ENCODE measurements at regions not wholly inside any gene's neighbourhood (a gene's known extent, or its start where the extent isn't known, plus 50 kb on each side); places are given as distances from the start of the nearest gene placed in this dataset.

- peak; percentile 55 for DNase-seq (ENCODE audit: low read depth)
- TF ChIP-seq CTCF (IDR thresholded peaks at IDR 0.05; ENCODE audit: control insufficient read depth, extremely low read depth, insufficient read depth): peak; percentile 33
- no peak overlapping the region for H3K4me3 ChIP-seq (ENCODE audit: low read depth, low read length)
Observed at GRCh38 chr14:71403656-71404055, 496.4 kb downstream of the PCNX1 start.

- no peak for TF ChIP-seq CTCF (IDR thresholded peaks at IDR 0.05; ENCODE audit: control insufficient read depth, extremely low read depth, insufficient read depth)
- DNase-seq (ENCODE audit: low read depth): no peak
- no peak overlapping the region for H3K4me3 ChIP-seq (ENCODE audit: low read depth, low read length)
Observed at GRCh38 chr14:71405676-71406075, 498.4 kb downstream of the PCNX1 start.

GRCh38 chr14:71408362-71409030 is 501.2 kb downstream of the PCNX1 start:
- TF ChIP-seq CTCF (IDR thresholded peaks at IDR 0.05; ENCODE audit: control insufficient read depth, extremely low read depth, insufficient read depth): no peak
- no peak overlapping the region for H3K4me3 ChIP-seq (ENCODE audit: low read depth, low read length)
- DNase-seq (ENCODE audit: low read depth): no peak

- H3K4me3 ChIP-seq (ENCODE audit: low read depth, low read length): no peak overlapping the region
- no peak for TF ChIP-seq CTCF (IDR thresholded peaks at IDR 0.05; ENCODE audit: control insufficient read depth, extremely low read depth, insufficient read depth)
- no peak for DNase-seq (ENCODE audit: low read depth)
Observed at GRCh38 chr14:71410578-71411284, 503.5 kb downstream of the PCNX1 start.

GRCh38 chr14:71411285-71411595 is 504.0 kb downstream of the PCNX1 start:
- TF ChIP-seq CTCF (IDR thresholded peaks at IDR 0.05; ENCODE audit: control insufficient read depth, extremely low read depth, insufficient read depth): no peak

GRCh38 chr14:71411738-71412137 is 504.5 kb downstream of the PCNX1 start:
- no peak for DNase-seq (ENCODE audit: low read depth)
- no peak for TF ChIP-seq CTCF (IDR thresholded peaks at IDR 0.05; ENCODE audit: control insufficient read depth, extremely low read depth, insufficient read depth)
- H3K4me3 ChIP-seq (ENCODE audit: low read depth, low read length): no peak overlapping the region

More at GRCh38 chr14:71411285-71411595, 504.0 kb downstream of the PCNX1 start:
- no peak overlapping the region for H3K4me3 ChIP-seq (ENCODE audit: low read depth, low read length)
- DNase-seq (ENCODE audit: low read depth): no peak

Data from LNCaP clone FGC (cell line).